ENCODE measurements at regions not wholly inside any gene's neighbourhood (a gene's known extent, or its start where the extent isn't known, plus 50 kb on each side); places are given as distances from the start of the nearest gene placed in this dataset.

DNA sequence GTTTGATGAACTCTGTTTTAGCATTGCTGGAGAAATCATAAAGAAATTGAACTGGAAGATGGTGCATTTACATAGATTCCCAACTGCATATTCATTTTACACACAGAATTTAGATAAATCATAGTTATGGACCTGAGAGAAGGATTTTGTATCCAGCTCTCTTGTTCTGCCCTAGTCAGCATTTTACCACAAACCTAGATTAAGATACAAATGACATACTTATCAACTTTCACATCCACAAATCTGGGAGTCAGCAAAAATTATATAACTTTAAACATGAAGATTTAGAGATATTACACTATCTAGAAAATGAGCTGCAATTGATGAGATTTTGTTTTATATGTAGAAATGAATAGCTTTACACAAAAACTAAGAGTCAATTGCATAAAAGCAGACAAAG is 632.8 kb downstream of the IGSF11 start:
- no peak overlapping the region for H2BK5ac ChIP-seq (ENCODE audit: low read depth, low read length)
- H3K9ac ChIP-seq (replicated peaks in 1 of 4; ENCODE audit: extremely low read depth in 1 of 4, low read depth in 3 of 4, low read length in 3 of 4), result no peak overlapping the region
- DNase-seq (ENCODE audit: low read depth in 1 of 2, low spot score in 2 of 2) (no peak), FAIRE-seq (no peak)
- no peak overlapping the region for H3K4me2 ChIP-seq (ENCODE audit: insufficient read depth in 1 of 2, low read depth in 2 of 2, low read length in 2 of 2)
- H3K56ac ChIP-seq (replicated peaks; ENCODE audit: insufficient read length, low read depth, low read length), result no peak overlapping the region
- no peak overlapping the region for H2BK120ac ChIP-seq (replicated peaks; ENCODE audit: low read depth, low read length)
- H3K27me3 ChIP-seq (replicated peaks in 1 of 4; ENCODE audit: control insufficient read depth in 3 of 4, extremely low read depth in 1 of 4, insufficient read depth in 3 of 4, low read length in 3 of 4), result no peaks in the 10 kb centered on the region
- no peak overlapping the region for H3K14ac ChIP-seq (ENCODE audit: insufficient read length)
- no peak overlapping the region for H4K5ac ChIP-seq (ENCODE audit: insufficient read length, low read depth, low read length)
- TF ChIP-seq SAP30 (IDR thresholded peaks at IDR 0.05; ENCODE audit: insufficient read depth, insufficient replicate concordance, low read length), result no peak
- peak; percentile 28; the same call in 1 of the 2 replicates for TF ChIP-seq MAFK (IDR thresholded peaks at IDR 0.05; ENCODE audit: low read depth, low read length)
- no peaks in the 10 kb centered on the region for H3K36me3 ChIP-seq (ENCODE audit: control insufficient read depth in 2 of 4, insufficient read depth in 4 of 4, low read length in 3 of 4)
- H3K9me3 ChIP-seq (ENCODE audit: insufficient read depth in 2 of 2, low read depth in 1 of 2, low read length in 1 of 2), result no peaks in the 10 kb centered on the region
- H3K27ac ChIP-seq (ENCODE audit: low read depth, low read length), result no peak overlapping the region
- H2AFZ ChIP-seq (ENCODE audit: low read length), result no peak overlapping the region
- no peak overlapping the region for H3K4ac ChIP-seq (replicated peaks; ENCODE audit: insufficient read length, low read depth, low read length)
- no peaks in the 10 kb centered on the region for H3K79me1 ChIP-seq (ENCODE audit: low read depth, low read length)
- H2BK15ac ChIP-seq (ENCODE audit: low read length), result no peak overlapping the region
- no peak overlapping the region for H4K91ac ChIP-seq (replicated peaks; ENCODE audit: insufficient read length, low read length)
- H4K8ac ChIP-seq (ENCODE audit: extremely low read depth, insufficient read depth, low read length), result no peak overlapping the region
- no peak overlapping the region for H2BK12ac ChIP-seq (ENCODE audit: low read depth, low read length)
- no peak overlapping the region for H3K18ac ChIP-seq (ENCODE audit: extremely low read depth, low read length)
- no peak overlapping the region for H2BK20ac ChIP-seq (ENCODE audit: low read length)
- no peaks in the 10 kb centered on the region for H3K23me2 ChIP-seq (ENCODE audit: low read depth, low read length)
- no peak overlapping the region for H3K23ac ChIP-seq (ENCODE audit: insufficient read length)
- POLR2A ChIA-PET (ENCODE audit: partially characterized antibody), result no interaction called here
- CTCF ChIA-PET (ENCODE audit: partially characterized antibody), result no interaction called here
- no peak overlapping the region for H2AK5ac ChIP-seq (ENCODE audit: low read depth, low read length)
- H3K4me1 ChIP-seq (replicated peaks in 1 of 4; ENCODE audit: control insufficient read depth in 3 of 4, insufficient read depth in 4 of 4, low read length in 3 of 4), result no peaks in the 10 kb centered on the region
- no peaks in the 10 kb centered on the region for H4K20me1 ChIP-seq (replicated peaks in 1 of 2; ENCODE audit: control insufficient read depth in 1 of 2, insufficient read depth in 2 of 2, low read length in 2 of 2)
- H3K79me2 ChIP-seq (ENCODE audit: control insufficient read depth in 1 of 2, insufficient read depth in 2 of 2, low read length in 2 of 2), result no peaks in the 10 kb centered on the region
- no peak overlapping the region for H3K4me3 ChIP-seq (ENCODE audit: extremely low read depth in 1 of 4, insufficient read depth in 2 of 4, low read depth in 3 of 4, low read length in 4 of 4)
